SU-DHL-6 (cell line): ENCODE measurements at regions not wholly inside any gene's neighbourhood (a gene's known extent, or its start where the extent isn't known, plus 50 kb on each side); places are given as distances from the start of the nearest gene placed in this dataset.

Source experiments
- EZH2phosphoT487 ChIP-seq: fragments of 200-600 bp; sonication (generic), shearing (Covaris generic); conservative IDR thresholded peaks from 2 replicates; pipeline ENCODE4 v1.6.1; 2018; ENCODE audit warnings: mild to moderate bottlenecking, antibody characterized with exemption, low read length, moderate library complexity, mixed read lengths
- TF ChIP-seq, protein P1 (sequence below): fragments of 200-600 bp; sonication (generic); IDR thresholded peaks from one replicate; pipeline ENCODE4 v1.5.1; 2017; ENCODE audit warnings: antibody characterized with exemption, mild to moderate bottlenecking, low read length, moderate library complexity; ENCODE audit not compliant: insufficient read depth, poor library complexity, severe bottlenecking

DNA sequence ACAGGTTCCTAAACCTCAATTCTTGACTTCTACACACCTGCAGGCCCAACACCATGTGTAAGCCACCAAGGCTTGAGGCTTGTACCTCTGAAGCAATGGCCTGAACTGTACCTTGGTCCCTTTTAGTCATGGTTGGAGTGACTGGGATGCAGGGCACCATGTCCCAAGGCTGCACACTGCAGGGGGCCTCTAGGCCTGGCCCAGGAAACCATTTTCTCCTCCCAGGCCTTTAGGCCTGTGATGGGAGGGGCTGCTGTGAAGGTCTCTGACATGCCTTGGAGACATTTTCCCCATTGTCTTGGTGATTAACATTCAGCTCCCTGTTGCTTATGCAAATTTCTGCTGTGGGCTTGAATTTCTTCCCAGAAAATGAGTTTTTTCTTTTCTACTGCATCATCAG lies 75.8 kb upstream of the ZNF678 start:
- TF ChIP-seq, protein P1, sequence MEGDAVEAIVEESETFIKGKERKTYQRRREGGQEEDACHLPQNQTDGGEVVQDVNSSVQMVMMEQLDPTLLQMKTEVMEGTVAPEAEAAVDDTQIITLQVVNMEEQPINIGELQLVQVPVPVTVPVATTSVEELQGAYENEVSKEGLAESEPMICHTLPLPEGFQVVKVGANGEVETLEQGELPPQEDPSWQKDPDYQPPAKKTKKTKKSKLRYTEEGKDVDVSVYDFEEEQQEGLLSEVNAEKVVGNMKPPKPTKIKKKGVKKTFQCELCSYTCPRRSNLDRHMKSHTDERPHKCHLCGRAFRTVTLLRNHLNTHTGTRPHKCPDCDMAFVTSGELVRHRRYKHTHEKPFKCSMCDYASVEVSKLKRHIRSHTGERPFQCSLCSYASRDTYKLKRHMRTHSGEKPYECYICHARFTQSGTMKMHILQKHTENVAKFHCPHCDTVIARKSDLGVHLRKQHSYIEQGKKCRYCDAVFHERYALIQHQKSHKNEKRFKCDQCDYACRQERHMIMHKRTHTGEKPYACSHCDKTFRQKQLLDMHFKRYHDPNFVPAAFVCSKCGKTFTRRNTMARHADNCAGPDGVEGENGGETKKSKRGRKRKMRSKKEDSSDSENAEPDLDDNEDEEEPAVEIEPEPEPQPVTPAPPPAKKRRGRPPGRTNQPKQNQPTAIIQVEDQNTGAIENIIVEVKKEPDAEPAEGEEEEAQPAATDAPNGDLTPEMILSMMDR, result no peak
- no peak for TF ChIP-seq EZH2phosphoT487
